DMS 273 treated with DMSO at 0.1 percent for 48 hours (cell line): ENCODE measurements at regions not wholly inside any gene's neighbourhood (a gene's known extent, or its start where the extent isn't known, plus 50 kb on each side); places are given as distances from the start of the nearest gene placed in this dataset.

Source experiments
- DNase-seq: peaks from one replicate; lab custom pipeline; 2025; lab: John Stamatoyannopoulos, UW

GRCh38 chr2:219769090-219769910 lies 141.9 kb downstream of the SLC4A3 start:
- DNase-seq = no peak

- peak; percentile 43 for DNase-seq
These were observed 144.7 kb downstream of the SLC4A3 start for GRCh38 chr2:219772103-219772635.

- DNase-seq = no peak
These were observed 145.3 kb downstream of the SLC4A3 start for GRCh38 chr2:219772697-219773096.

- no peak for DNase-seq
These were observed 148.1 kb downstream of the SLC4A3 start for GRCh38 chr2:219775506-219775905.

GRCh38 chr2:219777388-219777787 lies 150.0 kb downstream of the SLC4A3 start:
- no peak for DNase-seq

GRCh38 chr2:219778189-219778588 lies 150.8 kb downstream of the SLC4A3 start:
- no peak for DNase-seq

- peak; percentile 45 for DNase-seq
These were observed 155.4 kb downstream of the SLC4A3 start for GRCh38 chr2:219782737-219783348.

GRCh38 chr2:219783359-219783975 lies 156.0 kb downstream of the SLC4A3 start:
- no peak for DNase-seq

- no peak for DNase-seq
These were observed 156.7 kb downstream of the SLC4A3 start for GRCh38 chr2:219784178-219784577.

- no peak for DNase-seq
These were observed 162.0 kb downstream of the SLC4A3 start for GRCh38 chr2:219789476-219789875.

GRCh38 chr2:219792446-219792845 lies 165.0 kb downstream of the SLC4A3 start:
- no peak for DNase-seq

- no peak for DNase-seq
These were observed 171.0 kb downstream of the SLC4A3 start for GRCh38 chr2:219798430-219798829.

GRCh38 chr2:219803294-219803693 lies 175.9 kb downstream of the SLC4A3 start:
- DNase-seq = no peak

- no peak for DNase-seq
These were observed 183.5 kb downstream of the SLC4A3 start for GRCh38 chr2:219810895-219811294.

- DNase-seq = no peak
These were observed 185.2 kb downstream of the SLC4A3 start for GRCh38 chr2:219812672-219813071.

- no peak for DNase-seq
These were observed 193.3 kb downstream of the SLC4A3 start for GRCh38 chr2:219820767-219821166.

- DNase-seq = no peak
These were observed 196.1 kb downstream of the SLC4A3 start for GRCh38 chr2:219823574-219823973.

GRCh38 chr2:219824996-219825395 lies 197.6 kb downstream of the SLC4A3 start:
- DNase-seq = no peak

GRCh38 chr2:219828127-219828526 lies 200.7 kb downstream of the SLC4A3 start:
- no peak for DNase-seq

- DNase-seq = no peak
These were observed 202.4 kb downstream of the SLC4A3 start for GRCh38 chr2:219829667-219830352.

- no peak for DNase-seq
These were observed 202.9 kb downstream of the SLC4A3 start for GRCh38 chr2:219830353-219830738.

GRCh38 chr2:219831957-219832356 lies 204.5 kb downstream of the SLC4A3 start:
- no peak for DNase-seq
